DOHH2 (cell line): ENCODE measurements at regions not wholly inside any gene's neighbourhood (a gene's known extent, or its start where the extent isn't known, plus 50 kb on each side); places are given as distances from the start of the nearest gene placed in this dataset.

Experiments used
- H3F3A ChIP-seq: fragments of 200-600 bp; sonication (generic), shearing (Covaris generic); 2 replicates; pipeline ENCODE4 v1.6.0; 2016; ENCODE audit warnings: antibody characterized with exemption, mild to moderate bottlenecking; ENCODE audit not compliant: control insufficient read depth, insufficient read depth
- H3K27ac ChIP-seq: fragments of 200-600 bp; sonication (generic); 2 replicates; pipeline ENCODE4 v1.5.1; 2014; ENCODE audit warnings: low read depth, mild to moderate bottlenecking, low read length, moderate library complexity
- H3K27me3 ChIP-seq: fragments of 200-600 bp; sonication (generic); 2 replicates; pipeline ENCODE4 v1.6.1; 2014; ENCODE audit warnings: mild to moderate bottlenecking, low read length, mixed read lengths; ENCODE audit not compliant: control insufficient read depth
- H3K36me3 ChIP-seq: fragments of 200-600 bp; sonication (generic); 2 replicates; pipeline ENCODE4 v1.6.1; 2014; ENCODE audit warnings: mild to moderate bottlenecking, low read length, moderate library complexity, mixed read lengths; ENCODE audit not compliant: control insufficient read depth
- H3K4me1 ChIP-seq: fragments of 200-600 bp; sonication (generic); 2 replicates; pipeline ENCODE4 v1.6.1; 2014; ENCODE audit warnings: mild to moderate bottlenecking, low read length, mixed read lengths; ENCODE audit not compliant: control insufficient read depth
- H3K4me2 ChIP-seq: fragments of 200-600 bp; sonication (generic); 2 replicates; pipeline ENCODE4 v1.6.0; 2014; ENCODE audit warnings: mild to moderate bottlenecking, low read length, moderate library complexity
- H3K4me3 ChIP-seq: fragments of 200-600 bp; sonication (generic); 2 replicates; pipeline ENCODE4 v1.5.1; 2014; ENCODE audit warnings: mild to moderate bottlenecking, low read length, mixed read lengths
- H3K79me2 ChIP-seq: fragments of 200-600 bp; sonication (generic); 2 replicates; pipeline ENCODE4 v1.6.1; 2014; ENCODE audit warnings: mild to moderate bottlenecking, low read length, mixed read lengths; ENCODE audit not compliant: control insufficient read depth
- H3K9me2 ChIP-seq: fragments of 200-600 bp; sonication (generic); replicated peaks from 2 replicates; pipeline ENCODE4 v1.6.1; 2014; ENCODE audit warnings: mild to moderate bottlenecking, low read length, mixed read lengths; ENCODE audit not compliant: control insufficient read depth
- H3K9me3 ChIP-seq: fragments of 200-600 bp; sonication (generic); 2 replicates; pipeline ENCODE4 v1.6.1; 2014; ENCODE audit warnings: antibody characterized with exemption, low read length, mixed read lengths; ENCODE audit not compliant: control insufficient read depth, insufficient read depth
- H4K20me1 ChIP-seq: fragments of 200-600 bp; sonication (generic); 2 replicates; pipeline ENCODE4 v1.6.0; 2014; ENCODE audit warnings: low read depth, mild to moderate bottlenecking, antibody characterized with exemption, low read length, moderate library complexity; ENCODE audit not compliant: control insufficient read depth, insufficient read depth
- EZH2phosphoT487 ChIP-seq: fragments of 200-600 bp; sonication (generic); IDR thresholded peaks from 2 replicates; pipeline ENCODE4 v1.6.1; 2017; ENCODE audit warnings: borderline replicate concordance, mild to moderate bottlenecking, antibody characterized with exemption, low read length, moderate library complexity, mixed read lengths
- TF ChIP-seq, protein P1 (sequence below): fragments of 200-600 bp; sonication (generic); IDR thresholded peaks from one replicate; pipeline ENCODE4 v1.5.1; 2014; ENCODE audit warnings: antibody characterized with exemption, mild to moderate bottlenecking, low read depth, low read length; ENCODE audit not compliant: poor library complexity, severe bottlenecking

DNA sequence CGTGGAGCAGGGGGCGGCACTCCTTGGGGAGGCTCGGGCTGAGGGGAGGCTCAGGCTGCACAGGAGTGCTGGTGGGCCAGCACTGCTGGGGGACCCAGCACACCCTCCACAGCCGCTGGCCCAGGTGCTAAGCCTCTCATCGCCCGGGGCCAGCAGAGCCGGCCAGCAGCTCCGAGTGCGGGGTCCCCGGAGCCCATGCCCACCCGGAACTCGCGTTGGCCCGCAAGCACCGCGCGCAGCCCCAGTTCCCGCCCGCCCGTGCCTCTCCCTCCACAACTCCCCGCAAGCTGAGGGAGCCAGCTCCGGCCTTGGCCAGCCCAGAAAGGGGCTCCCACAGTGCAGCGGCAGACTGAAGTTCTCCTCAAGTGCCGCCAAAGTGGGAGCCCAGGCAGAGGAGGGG, 2266.8 kb downstream of the LRRC4C start:
- no peak overlapping the region for H3K4me3 ChIP-seq
- no peak for TF ChIP-seq EZH2phosphoT487
- TF ChIP-seq, protein P1, sequence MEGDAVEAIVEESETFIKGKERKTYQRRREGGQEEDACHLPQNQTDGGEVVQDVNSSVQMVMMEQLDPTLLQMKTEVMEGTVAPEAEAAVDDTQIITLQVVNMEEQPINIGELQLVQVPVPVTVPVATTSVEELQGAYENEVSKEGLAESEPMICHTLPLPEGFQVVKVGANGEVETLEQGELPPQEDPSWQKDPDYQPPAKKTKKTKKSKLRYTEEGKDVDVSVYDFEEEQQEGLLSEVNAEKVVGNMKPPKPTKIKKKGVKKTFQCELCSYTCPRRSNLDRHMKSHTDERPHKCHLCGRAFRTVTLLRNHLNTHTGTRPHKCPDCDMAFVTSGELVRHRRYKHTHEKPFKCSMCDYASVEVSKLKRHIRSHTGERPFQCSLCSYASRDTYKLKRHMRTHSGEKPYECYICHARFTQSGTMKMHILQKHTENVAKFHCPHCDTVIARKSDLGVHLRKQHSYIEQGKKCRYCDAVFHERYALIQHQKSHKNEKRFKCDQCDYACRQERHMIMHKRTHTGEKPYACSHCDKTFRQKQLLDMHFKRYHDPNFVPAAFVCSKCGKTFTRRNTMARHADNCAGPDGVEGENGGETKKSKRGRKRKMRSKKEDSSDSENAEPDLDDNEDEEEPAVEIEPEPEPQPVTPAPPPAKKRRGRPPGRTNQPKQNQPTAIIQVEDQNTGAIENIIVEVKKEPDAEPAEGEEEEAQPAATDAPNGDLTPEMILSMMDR, result no peak

DNA sequence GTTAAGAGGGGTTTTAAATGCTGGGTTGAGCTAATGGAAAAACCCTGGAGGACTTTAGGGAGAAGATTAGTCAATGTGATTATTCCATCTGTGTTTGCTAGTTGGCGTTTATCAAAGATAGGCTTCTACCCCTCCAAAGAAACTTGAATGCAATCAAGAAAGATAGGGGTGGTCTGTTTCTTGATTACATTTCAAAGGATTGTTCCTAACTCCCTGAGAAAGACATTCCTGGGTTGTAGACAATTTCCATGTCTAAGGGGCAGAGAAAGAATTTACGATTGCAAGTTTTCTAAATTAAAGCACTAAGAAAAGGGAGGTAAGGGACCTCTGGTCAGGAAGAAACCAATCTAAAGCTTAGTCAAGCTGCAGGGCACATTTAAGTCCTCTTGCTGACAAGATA, 2268.7 kb downstream of the LRRC4C start:
- Histone ChIP-seq H4K20me1 (no peaks in the 10 kb centered on the region), H3K79me2 (no peaks in the 10 kb centered on the region), H3K27ac (no peak overlapping the region), H3K27me3 (no peaks in the 10 kb centered on the region), H3K4me2 (no peak overlapping the region), H3K4me1 (no peaks in the 10 kb centered on the region), H3K9me3 (no peaks in the 10 kb centered on the region), H3K36me3 (no peaks in the 10 kb centered on the region), H3K9me2 (no peaks in the 10 kb centered on the region), H3F3A (no peaks in the 10 kb centered on the region), H3K4me3 (no peak overlapping the region)
- TF ChIP-seq EZH2phosphoT487, result no peak
- TF ChIP-seq, protein P1, result no peak

More for the DNA sequence above, 2266.8 kb downstream of the LRRC4C start:
- Histone ChIP-seq H3K4me2 (no peak overlapping the region), H3K27ac (no peak overlapping the region), H3K9me3 (no peaks in the 10 kb centered on the region), H3F3A (no peaks in the 10 kb centered on the region), H4K20me1 (no peaks in the 10 kb centered on the region), H3K9me2 (no peaks in the 10 kb centered on the region), H3K36me3 (no peaks in the 10 kb centered on the region), H3K27me3 (no peaks in the 10 kb centered on the region), H3K4me1 (no peaks in the 10 kb centered on the region), H3K79me2 (no peaks in the 10 kb centered on the region)

DNA sequence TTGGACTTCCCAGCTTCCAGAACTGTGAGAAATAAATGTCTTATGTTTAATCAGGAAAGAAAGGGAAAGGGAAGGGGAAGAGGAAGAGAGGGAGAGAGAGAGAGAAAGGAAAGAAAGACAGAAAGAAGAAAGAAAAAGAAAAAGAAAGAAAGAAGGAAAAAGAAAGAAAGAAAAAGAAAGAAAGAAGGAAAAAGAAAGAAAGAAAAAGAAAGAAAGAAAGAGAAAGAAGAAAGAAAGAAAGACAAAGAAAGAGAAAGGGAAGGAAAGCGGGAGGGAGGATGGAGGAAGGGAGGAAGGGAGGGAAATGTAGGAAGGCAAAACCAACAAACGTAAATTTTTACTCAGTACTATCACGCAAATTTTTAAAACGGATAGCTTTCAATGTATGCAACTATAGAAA, 2281.8 kb downstream of the LRRC4C start:
- Histone ChIP-seq H3K4me1 (no peaks in the 10 kb centered on the region), H3K36me3 (no peaks in the 10 kb centered on the region), H3K27me3 (no peaks in the 10 kb centered on the region), H3K4me3 (no peak overlapping the region), H3K4me2 (no peak overlapping the region), H3K79me2 (no peaks in the 10 kb centered on the region), H3F3A (no peaks in the 10 kb centered on the region), H3K27ac (no peak overlapping the region), H4K20me1 (no peaks in the 10 kb centered on the region), H3K9me3 (no peaks in the 10 kb centered on the region), H3K9me2 (no peaks in the 10 kb centered on the region)
- TF ChIP-seq EZH2phosphoT487, result no peak
- TF ChIP-seq, protein P1, result no peak

- no peak for TF ChIP-seq EZH2phosphoT487
- TF ChIP-seq, protein P1, result no peak
- Histone ChIP-seq H3K79me2 (no peaks in the 10 kb centered on the region), H3K9me2 (no peaks in the 10 kb centered on the region), H4K20me1 (no peaks in the 10 kb centered on the region), H3K4me3 (no peak overlapping the region), H3K4me2 (no peak overlapping the region), H3K27me3 (no peaks in the 10 kb centered on the region), H3K9me3 (no peaks in the 10 kb centered on the region), H3K36me3 (no peaks in the 10 kb centered on the region), H3K4me1 (no peaks in the 10 kb centered on the region), H3K27ac (no peak overlapping the region), H3F3A (no peaks in the 10 kb centered on the region)
These were observed 2284.5 kb downstream of the LRRC4C start for GRCh38 chr11:39174965-39175364.
